A549 (cell line): ENCODE measurements at regions not wholly inside any gene's neighbourhood (a gene's known extent, or its start where the extent isn't known, plus 50 kb on each side); places are given as distances from the start of the nearest gene placed in this dataset.

Experiments
- BCL3 ChIP-seq: fragments of >200 bp; sonication (Bioruptor Twin); formaldehyde crosslinking; IDR thresholded peaks from 3 replicates; pipeline ENCODE4 v1.6.1; 2016
- MAX ChIP-seq: IDR thresholded peaks from 2 replicates; pipeline ENCODE4 v1.6.1; 2012
- RARB ChIP-seq: fragments of 250-450 bp; sonication (Bioruptor Pico); IDR thresholded peaks from 2 replicates; pipeline ENCODE4 v1.8.0; 2021; ENCODE audit warnings: mild to moderate bottlenecking, moderate library complexity
- RNF2 ChIP-seq: fragments of 200-600 bp; sonication (generic); IDR thresholded peaks from 2 replicates; pipeline ENCODE4 v1.6.1; 2016; ENCODE audit warnings: low read depth, mild to moderate bottlenecking, antibody characterized with exemption, moderate library complexity, borderline replicate concordance

- TF ChIP-seq RARB (CRISPR knock-in tag) (no peak), MAX (no peak), RNF2 (no peak), BCL3 (no peak)
Measured at GRCh38 chr13:84737661-84738060, 855.4 kb upstream of the SLITRK1 start.
